Prostate gland (tissue), 1 donor: ENCODE measurements at regions not wholly inside any gene's neighbourhood (a gene's known extent, or its start where the extent isn't known, plus 50 kb on each side); places are given as distances from the start of the nearest gene placed in this dataset.

Experiments used
- POLR2A ChIP-seq: fragments of 450-650 bp; IDR thresholded peaks from one replicate; pipeline ENCODE4 v1.6.1; 2016; ENCODE audit warnings: antibody characterized with exemption, mild to moderate bottlenecking
- POLR2AphosphoS5 ChIP-seq: sonication (generic); formaldehyde crosslinking; IDR thresholded peaks from one replicate; pipeline ENCODE4 v1.6.1; 2017; ENCODE audit warnings: antibody characterized with exemption

GRCh38 chr18:38709122-38709521 lies 1143.5 kb upstream of the CELF4 start:
- TF ChIP-seq POLR2A (no peak), POLR2AphosphoS5 (no peak)
